ENCODE measurements at regions not wholly inside any gene's neighbourhood (a gene's known extent, or its start where the extent isn't known, plus 50 kb on each side); places are given as distances from the start of the nearest gene placed in this dataset.

DNA sequence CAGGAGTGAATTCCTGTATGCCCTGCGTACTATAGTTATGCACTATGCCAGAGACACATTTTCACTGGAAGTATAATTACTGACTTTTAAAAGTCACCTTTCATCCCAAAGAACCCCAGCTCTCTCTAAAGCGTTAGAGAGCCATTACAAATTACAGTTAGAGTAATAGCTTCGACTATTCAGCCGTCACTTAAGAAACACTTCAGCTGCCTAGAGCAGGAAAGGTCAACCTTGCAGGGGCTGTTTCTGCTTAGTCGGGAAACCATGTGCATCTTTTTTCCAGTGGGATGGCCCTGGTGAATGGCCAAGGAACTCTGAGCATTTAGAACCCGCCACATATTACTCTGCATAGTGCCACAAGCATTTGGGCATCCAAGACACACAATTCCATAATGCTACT is 235.9 kb downstream of the ARRDC4 start:
- TF ChIP-seq, protein P1, sequence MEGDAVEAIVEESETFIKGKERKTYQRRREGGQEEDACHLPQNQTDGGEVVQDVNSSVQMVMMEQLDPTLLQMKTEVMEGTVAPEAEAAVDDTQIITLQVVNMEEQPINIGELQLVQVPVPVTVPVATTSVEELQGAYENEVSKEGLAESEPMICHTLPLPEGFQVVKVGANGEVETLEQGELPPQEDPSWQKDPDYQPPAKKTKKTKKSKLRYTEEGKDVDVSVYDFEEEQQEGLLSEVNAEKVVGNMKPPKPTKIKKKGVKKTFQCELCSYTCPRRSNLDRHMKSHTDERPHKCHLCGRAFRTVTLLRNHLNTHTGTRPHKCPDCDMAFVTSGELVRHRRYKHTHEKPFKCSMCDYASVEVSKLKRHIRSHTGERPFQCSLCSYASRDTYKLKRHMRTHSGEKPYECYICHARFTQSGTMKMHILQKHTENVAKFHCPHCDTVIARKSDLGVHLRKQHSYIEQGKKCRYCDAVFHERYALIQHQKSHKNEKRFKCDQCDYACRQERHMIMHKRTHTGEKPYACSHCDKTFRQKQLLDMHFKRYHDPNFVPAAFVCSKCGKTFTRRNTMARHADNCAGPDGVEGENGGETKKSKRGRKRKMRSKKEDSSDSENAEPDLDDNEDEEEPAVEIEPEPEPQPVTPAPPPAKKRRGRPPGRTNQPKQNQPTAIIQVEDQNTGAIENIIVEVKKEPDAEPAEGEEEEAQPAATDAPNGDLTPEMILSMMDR (IDR thresholded peaks at IDR 0.05; ENCODE audit: insufficient read depth, low read length, poor library complexity, severe bottlenecking) = no peak
- TF ChIP-seq EZH2phosphoT487 (conservative IDR thresholded peaks at IDR 0.05; ENCODE audit: low read length) = no peak
